Activated T-cell treated with anti-CD3 and anti-CD28 coated beads, Interleukin-2, amount 50 U/mL, for 48 hours (primary cell): ENCODE measurements at regions not wholly inside any gene's neighbourhood (a gene's known extent, or its start where the extent isn't known, plus 50 kb on each side); places are given as distances from the start of the nearest gene placed in this dataset.
A peak's percentile ranks its signal among the peaks of the same experiment; 100 is the strongest.
"Not testable (repeated sequence)": the region's sequence is repeated elsewhere in the genome, so short reads cannot be mapped to it uniquely, and the experiment has no call there.

ENCODE experiments used
- DNase-seq, 2 experiments: peaks; one replicate each; pipeline ENCODE4 v3.0.0-alpha.2; 2020

DNA sequence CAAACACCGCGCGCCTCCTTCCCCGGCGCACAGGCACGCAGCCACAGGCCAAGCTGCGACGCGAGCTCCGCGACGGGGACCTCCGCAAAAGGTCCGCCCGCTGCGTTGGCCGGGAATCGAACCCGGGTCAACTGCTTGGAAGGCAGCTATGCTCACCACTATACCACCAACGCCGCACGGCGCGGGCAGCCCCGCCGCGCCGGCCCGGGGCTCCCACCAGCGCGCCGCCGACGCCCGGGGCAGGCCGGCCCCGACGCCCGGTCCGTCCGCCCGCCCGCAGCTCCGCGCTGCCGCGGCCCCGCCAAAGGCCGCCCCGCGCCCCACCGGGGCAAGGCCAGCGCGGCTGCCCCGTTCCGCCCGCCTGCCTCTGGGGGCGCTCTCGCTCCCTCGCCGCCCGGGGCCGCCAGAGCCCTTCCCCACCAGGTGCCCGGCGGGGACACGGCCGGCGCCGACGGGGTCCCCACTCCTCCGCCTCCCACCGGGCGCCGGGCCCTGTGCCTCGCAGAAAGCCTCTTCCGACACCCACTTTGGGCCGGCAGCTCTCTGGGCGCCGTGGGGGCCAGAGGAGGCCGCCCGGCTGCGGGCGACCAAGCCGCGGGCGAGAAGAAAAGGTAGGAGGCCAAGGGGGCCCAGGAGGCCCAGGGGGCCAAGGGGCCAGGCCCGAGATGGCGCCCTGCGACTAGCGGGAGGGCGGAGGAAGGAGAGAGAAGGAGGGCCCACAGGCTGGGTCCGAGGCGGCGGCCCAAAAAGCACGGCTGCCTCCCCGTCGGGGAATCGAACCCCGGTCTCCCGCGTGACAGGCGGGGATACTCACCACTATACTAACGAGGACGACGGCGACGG lies 50.2 kb upstream of the FCGR2A start:
- not testable (repeated sequence) for DNase-seq

DNA sequence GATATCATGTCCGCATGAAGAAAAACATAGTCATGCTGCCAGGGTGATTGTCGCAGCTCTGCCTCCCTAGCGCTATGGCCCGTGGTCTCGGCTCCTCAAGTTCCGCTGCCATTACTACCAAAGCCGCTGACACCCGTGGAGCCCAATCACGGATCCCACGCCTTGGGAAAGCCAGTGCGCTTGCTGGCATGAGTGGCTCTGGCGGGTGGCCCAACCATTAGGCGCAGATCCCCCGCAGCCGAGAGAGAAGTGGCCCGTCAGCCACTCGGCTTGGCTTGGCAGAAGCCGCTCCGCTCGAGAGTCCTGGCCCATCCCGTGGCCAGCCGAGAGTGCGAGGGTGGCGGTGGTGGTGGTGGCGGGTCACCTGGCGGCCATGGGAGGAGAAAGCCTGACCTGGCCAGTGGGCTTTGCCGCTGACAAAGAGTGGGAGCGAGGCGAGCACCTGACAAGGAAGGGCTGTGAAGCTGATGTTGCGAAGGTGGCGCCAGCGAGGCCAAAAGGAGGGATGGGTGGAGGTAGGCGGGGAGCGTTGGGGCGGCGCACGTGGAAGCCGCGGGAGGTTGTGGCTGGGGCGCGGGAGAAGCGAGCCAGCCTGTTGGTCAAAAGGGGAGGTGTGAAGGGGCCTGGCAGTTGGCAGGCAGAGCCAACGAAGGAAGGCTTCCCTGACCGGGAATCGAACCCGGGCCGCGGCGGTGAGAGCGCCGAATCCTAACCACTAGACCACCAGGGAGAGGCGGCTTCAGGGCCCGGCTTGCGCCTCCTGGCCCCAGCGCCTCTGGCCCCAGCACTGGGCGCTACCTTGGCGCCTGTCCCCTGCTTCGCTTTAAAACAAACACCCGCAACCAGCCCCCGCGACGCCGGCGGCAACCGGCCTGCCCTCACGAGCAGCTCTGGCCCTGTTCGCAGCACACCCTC lies 51.0 kb upstream of the FCGR2A start:
- DNase-seq: peak; percentile 56 to 58

DNA sequence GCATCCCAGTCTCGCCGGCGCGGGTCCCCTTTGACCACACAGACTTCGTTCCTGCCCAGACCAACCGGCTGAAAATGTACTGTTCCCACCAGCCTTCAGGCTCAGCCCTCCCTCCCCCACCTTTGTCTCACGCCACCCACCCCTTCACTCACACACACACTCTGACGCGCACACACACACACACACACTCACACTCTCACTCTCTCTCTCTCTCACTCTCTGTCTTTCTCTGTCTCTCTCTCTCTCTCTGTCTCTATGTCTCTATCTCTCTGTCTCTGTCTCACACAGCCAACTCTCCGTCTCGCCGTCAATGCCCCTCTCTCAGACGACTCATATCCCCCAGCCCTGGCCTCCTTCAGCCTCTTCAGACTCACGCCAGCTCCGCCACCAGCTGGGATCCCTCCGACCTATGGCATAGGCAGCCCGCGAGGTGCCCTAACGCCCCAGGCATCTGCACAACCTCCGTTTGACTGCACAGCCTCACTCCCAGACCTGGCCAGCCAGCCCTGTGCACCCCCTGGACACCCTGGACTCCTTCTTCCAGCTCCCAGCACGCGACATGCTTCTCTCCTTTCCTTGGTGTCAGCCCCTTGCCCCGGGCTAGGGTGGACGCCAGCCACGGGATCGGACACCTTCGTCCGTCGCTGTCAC lies 53.4 kb upstream of the FCGR2A start:
- not testable (repeated sequence) for DNase-seq

DNA sequence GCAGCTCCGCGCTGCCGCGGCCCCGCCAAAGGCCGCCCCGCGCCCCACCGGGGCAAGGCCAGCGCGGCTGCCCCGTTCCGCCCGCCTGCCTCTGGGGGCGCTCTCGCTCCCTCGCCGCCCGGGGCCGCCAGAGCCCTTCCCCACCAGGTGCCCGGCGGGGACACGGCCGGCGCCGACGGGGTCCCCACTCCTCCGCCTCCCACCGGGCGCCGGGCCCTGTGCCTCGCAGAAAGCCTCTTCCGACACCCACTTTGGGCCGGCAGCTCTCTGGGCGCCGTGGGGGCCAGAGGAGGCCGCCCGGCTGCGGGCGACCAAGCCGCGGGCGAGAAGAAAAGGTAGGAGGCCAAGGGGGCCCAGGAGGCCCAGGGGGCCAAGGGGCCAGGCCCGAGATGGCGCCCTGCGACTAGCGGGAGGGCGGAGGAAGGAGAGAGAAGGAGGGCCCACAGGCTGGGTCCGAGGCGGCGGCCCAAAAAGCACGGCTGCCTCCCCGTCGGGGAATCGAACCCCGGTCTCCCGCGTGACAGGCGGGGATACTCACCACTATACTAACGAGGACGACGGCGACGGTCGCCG lies 57.4 kb upstream of the FCGR2A start:
- DNase-seq: not testable (repeated sequence)

DNA sequence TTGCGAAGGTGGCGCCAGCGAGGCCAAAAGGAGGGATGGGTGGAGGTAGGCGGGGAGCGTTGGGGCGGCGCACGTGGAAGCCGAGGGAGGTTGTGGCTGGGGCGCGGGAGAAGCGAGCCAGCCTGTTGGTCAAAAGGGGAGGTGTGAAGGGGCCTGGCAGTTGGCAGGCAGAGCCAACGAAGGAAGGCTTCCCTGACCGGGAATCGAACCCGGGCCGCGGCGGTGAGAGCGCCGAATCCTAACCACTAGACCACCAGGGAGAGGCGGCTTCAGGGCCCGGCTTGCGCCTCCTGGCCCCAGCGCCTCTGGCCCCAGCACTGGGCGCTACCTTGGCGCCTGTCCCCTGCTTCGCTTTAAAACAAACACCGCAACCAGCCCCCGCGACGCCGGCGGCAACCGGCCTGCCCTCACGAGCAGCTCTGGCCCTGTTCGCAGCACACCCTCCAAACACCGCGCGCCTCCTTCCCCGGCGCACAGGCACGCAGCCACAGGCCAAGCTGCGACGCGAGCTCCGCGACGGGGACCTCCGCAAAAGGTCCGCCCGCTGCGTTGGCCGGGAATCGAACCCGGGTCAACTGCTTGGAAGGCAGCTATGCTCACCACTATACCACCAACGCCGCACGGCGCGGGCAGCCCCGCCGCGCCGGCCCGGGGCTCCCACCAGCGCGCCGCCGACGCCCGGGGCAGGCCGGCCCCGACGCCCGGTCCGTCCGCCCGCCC lies 58.1 kb upstream of the FCGR2A start:
- DNase-seq: not testable (repeated sequence)

DNA sequence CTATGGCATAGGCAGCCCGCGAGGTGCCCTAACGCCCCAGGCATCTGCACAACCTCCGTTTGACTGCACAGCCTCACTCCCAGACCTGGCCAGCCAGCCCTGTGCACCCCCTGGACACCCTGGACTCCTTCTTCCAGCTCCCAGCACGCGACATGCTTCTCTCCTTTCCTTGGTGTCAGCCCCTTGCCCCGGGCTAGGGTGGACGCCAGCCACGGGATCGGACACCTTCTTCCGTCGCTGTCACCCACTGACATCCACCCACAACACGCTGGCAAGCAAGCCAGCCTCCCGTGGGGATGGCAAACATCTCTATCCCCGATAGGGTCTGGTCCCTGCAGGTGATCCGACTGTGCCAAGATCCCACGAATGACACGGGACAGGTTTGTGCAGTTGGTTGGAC lies 60.5 kb upstream of the FCGR2A start:
- peak; percentile 53 to 63 for DNase-seq

DNA sequence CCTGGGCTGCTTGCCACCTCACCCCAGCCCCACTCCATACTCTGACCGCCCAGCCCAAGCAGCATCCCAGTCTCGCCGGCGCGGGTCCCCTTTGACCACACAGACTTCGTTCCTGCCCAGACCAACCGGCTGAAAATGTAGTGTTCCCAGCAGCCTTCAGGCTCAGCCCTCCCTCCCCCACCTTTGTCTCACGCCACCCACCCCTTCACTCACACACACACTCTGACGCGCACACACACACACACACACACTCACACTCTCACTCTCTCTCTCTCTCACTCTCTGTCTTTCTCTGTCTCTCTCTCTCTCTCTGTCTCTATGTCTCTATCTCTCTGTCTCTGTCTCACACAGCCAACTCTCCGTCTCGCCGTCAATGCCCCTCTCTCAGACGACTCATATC lies 61.0 kb upstream of the FCGR2A start:
- DNase-seq: not testable (repeated sequence)

DNA sequence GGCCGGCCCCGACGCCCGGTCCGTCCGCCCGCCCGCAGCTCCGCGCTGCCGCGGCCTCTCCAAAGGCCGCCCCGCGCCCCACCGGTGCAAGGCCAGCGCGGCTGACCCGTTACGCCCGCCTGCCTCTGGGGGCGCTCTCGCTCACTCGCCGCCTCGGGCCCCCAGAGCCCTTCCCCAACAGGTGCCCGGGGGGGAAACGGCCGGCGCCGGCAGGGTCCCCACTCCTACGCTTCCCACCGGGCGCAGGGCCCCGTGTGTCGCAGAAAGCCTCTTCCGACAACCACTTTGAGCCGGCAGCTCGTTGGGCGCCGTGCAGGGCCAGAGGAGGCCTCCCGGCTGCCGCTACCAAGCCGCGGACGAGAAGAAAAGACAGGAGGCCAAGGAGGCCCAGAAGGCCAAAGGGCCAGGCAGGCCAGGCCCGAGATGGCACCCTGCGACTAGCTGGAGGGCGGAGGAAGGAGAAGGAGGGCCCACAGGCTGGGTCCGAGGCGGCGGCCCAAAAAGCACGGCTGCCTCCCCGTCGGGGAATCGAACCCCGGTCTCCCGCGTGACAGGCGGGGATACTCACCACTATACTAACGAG lies 64.9 kb upstream of the FCGR2A start:
- peak; percentile 85 to 88 for DNase-seq

DNA sequence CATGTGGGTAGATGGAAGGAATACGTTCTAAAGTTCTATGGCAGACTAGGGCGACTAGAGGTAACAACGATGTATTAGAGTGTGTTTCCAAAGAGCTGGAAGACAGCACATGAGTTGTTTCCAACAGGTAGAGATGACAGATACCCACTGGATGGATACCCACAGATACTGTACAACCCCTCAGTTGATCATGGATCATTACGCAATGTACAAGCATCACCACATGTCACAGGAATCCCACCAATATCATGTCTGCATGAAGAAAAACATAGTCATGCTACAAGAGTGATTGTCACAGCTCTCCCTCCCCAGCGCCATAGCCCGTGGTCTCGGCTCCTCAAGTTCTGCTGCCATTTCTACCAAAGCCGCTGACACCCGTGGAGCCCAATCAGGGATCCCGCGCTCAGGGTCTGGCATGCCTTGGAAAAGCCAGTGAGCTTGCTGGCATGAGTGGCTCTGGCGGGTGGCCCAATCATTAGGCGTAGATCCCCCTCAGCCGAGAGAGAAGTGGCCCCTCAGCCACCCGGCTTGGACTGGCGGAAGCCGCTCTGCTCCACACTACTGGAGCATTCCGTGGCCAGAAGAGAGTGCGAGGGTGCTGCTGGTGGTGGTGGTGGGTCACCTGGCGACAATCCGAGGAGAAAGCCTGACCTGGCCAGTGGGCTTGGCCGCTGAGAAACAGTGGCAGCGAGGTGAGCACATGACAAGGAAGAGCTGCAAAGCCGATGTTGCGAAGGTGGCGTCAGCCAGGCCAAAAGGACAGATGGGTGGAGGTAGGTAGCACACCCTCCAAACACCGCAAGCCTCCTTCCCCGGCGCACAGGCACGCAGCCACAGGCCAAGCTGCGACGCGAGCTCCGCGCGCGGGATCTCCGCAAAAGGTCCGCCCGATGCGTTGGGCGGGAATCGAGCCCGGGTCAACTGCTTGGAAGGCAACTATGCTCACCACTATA lies 65.7 kb upstream of the FCGR2A start:
- DNase-seq: peak; percentile 60 to 65

DNA sequence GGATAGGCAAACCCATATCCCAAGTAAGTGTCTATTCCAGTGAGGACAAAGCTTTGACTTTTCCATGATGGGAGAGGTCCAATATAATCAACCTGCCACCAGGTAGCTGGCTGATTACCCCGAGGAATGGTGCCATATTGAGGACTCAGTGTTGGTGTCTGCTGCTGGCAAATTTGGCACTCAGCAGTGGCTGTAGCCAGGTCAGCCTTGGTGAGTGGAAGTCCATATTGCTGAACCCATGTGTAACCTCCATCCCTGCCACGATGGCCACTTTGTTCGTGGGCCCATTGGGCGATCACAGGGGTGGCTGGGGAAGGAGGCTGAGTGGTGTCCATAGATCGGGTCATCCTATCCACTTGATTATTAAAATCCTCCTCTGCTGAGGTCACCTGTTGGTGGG lies 65.5 kb upstream of the CFAP126 start:
- DNase-seq: not testable (repeated sequence)

DNA sequence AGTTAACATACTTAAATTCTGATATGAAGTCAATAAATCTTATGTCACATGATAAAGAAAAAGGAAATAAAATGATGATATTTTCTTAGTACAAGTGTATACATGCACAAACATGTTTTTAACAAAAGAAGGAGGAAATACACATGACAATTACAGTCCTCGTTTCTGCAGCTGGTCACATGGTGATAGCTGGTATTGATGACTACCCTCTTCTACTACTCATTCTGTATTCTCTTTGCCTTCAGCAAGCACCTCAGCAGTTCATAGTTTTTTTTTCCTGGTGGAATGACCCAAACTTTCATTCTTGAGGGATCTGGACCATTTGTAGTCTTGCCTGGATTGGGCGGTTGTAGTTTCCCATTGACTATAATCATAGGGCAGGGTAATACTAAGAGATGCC lies 64.4 kb upstream of the CFAP126 start:
- DNase-seq: no peak

DNA sequence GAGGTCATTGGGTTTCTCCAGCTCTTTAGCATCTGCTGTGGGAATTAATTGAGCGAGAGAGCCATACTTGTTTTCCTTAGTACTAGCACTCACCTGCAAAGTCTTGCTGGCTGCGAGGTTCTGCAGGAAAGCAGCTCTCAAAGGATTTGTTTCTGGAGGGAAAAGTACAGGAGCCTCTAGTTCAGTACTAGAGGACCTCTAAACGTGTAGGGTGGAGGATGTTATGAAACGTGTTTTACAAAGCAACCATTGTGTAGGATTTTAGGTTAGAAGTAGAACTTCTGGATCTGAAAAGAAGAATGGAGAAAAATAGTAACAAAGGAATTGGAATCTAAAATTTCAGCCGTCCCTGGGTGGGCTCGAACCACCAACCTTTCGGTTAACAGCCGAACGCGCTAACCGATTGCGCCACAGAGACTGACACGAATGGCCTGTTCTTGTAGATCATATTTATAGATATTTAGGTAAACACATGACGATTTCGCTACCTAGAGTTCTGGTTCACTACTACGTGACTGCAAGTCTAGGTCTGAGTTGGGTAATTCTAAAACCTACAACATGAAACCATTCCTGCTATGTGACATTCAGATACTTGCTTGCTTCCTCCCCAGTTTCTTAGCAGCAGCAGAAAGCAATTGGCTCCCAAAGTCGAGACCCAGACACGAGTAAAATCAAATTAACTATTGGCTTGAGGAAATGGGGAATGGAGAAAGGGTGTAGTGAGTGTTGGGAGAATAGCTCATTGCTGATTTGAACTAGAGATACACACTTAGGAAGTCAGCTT lies 60.2 kb upstream of the CFAP126 start:
- DNase-seq: peak; percentile 71 to 72

DNA sequence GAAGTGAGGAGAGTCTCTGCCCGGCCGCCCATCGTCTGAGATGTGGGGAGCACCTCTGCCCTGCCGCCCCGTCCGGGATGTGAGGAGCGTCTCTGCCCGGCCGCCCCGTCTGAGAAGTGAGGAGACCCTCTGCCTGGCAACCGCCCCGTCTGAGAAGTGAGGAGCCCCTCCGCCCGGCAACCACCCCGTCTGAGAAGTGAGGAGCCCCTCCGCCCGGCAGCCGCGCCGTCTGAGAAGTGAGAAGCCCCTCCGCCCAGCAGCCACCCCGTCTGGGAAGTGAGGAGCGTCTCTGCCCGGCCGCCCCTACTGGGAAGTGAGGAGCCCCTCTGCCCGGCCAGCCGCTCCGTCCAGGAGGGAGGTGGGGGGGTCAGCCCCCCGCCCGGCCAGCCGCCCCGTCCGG lies 55.2 kb upstream of the CFAP126 start:
- not testable (repeated sequence) for DNase-seq

DNA sequence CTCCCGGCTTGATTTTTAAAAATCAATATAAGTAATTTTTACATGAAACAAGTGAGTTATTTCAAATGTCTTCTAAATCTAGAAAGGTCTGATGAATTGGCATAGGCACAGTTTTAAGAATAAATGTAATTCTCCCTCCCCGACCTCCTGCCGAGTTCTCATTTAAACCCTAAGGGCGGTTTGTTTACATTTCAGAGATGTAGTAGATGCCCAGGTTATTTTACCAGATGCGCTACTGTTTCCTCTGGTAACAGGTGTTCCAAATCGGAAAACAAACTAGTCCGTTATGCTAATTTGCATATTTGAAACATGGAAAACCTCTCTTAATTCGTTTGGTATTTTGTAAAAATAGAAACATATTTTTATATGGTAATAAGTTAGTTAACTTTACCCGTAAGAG lies 53.8 kb upstream of the CFAP126 start:
- DNase-seq: no peak

DNA sequence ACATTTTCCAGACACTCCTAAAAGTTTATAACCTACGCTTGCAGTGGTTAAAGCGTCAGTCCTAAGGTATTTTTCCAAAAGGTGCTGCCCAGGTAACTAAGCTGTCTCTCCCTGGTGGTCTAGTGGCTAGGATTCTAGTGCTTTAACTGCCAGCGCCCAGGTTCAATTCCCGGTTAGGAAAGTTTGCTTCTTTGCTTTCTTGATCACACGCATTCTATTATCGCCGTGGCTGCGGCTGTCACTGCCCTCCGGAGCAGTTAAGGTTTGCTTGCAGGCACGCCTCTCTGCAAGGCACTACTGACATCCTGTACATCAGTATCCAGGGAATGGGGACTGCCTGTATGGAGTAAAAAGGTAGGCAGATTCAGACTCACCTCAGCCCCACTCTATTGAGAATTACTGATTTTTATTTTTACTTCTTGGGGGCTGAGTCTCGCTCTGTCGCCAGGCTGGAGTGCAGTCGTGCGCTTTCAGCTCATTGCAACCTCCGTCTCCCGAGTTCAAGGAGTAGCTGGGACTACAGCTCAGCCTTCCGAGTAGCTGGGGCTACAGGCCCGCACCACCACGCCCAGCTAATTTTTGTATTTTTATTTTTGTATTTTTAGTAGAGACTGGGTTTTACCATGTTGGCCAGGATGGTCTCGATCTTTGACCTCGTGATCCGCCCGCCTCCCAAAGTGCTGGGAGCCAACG lies 53.2 kb upstream of the CFAP126 start:
- DNase-seq: no peak

DNA sequence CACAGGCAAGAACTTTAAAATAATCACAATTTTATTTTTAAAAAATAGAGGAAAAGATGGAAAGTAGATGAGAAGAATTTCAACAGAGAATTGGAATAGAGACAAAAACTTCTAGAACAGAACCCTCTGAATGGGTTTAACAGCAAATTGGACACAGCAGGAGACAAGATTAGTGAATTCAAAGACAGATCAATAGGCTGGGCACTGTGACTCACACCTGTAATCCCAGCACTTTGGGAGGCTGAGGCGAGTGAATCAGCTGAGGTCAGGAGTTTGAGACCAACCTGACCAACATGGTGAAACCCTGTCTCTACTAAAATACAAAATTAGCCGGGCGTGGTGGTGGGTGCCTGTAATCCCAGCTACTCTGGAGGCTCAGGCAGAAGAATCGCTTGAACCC lies 49.9 kb upstream of the CFAP126 start:
- DNase-seq: not testable (repeated sequence)
